GM19043 (cell line): ENCODE measurements at regions not wholly inside any gene's neighbourhood (a gene's known extent, or its start where the extent isn't known, plus 50 kb on each side); places are given as distances from the start of the nearest gene placed in this dataset.

Source experiments
- ATAC-seq: cut with Tn5 transposase; IDR thresholded peaks from one replicate; pipeline ENCODE4 v1.9.1; 2021; ENCODE audit warnings: low read depth; ENCODE audit not compliant: unreplicated experiment

DNA sequence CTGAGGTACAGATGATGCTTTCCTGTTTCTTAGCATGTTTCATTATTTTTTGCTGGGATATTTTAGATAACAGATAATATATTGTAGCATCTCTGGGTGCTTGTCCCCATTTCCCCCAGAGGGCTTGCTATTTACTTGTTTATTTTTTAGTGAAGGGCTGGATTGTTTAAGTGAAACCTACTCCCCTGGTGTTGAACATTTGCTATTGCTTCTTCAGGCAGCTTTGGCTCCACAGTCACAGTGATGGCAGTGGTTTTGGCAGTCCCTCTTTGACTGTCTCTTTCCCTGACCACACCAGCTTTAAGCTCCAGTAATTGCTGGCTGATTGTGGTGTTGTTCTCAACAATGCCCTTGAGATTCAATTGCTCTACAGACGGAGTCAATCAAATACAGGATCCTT lies 128.9 kb downstream of the KLF13 start:
- ATAC-seq, result no peak

DNA sequence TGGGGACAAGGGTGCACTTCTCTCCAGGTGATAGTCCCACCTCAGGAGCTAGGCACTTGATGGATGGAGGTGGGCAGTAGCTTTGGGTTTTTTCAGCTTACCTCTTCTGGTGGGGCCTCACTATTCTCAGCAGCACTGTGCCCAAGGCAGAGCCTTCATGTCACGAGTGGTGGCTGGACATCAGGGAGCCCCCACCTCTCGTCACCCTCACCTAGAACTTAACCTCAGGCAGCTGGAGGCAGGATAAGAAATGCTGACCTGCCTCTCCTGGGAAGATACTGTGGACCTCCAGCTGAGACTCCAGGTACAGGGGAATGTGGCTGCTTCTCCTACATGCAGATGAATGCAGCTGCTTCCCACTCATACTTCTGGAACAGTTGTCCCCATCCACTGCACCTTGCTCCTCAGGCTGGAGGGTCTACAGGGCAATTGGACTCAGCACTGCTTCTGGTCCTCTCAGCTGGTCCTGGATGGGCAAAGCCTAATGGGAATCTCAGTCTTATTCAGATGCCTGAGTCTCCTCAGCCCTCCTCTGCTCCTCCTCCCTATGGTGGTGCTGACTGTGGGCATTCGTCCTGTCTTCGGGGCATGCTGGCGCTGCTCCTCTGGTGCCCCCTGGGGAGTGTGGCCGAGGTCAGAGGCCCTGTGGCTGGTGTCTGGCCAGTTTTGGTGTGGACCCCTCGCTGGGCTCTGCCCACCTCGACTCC lies 129.9 kb downstream of the KLF13 start:
- no peak for ATAC-seq

DNA sequence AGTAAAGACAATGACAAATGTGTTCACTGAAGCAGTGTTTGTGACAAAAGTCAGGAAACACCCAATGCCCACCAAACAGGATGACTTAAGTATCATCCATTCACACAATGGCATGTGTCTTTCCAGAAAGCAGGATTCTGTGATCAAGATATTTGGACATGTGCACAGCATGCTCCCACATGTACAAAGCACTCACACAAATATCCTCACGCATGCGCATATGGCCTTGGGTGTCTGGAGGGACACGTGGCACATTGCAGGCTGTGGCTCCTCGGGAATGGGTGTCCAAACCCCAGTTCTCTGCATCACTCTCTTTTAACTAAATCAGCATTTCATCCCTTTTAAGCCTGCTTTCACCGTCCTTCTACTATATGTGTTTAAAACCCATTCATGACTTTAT lies 130.5 kb downstream of the KLF13 start:
- ATAC-seq, result no peak

DNA sequence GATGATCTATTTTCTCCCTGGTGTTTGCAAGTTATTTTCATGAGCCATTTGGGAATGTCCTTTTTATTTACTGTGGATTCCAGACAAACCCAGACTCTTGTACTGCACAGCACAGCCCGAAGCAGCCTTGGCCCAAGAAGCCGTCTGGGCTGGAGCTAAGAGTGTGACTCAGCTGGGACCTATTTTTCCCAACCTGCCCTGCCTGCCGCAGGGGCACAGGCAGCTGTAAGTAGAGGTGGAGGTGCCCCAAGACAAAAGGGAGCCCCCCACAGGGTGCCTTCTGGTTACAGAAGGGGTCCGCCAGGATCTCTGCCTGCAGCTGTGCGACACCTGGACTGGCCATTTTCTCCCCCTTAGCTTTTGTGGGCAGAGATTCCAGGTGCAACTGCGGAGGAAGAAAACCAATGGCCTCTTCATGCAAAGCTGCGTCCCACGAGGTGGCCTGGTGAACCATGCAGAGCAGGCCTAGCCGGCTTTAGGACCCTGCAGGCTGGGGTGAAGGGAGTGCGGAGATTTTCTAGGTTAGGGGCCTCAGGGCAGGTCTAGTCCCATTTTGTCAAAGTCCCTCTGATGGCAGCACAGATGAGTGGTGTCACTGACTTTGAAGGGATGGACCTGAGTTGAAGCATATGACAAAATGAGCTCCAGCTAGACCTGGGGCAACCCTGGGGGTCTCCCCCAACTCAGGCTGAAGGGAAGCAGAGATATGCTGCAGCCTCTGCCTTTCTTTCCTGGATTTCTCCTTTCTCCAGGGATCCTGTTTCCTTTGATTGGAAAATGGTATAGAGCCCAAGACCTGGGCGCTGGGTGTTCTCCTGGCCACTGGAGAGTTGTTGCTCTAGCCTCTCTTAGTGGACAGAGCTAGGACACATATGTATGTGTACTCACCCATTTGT lies 131.2 kb downstream of the KLF13 start:
- no peak for ATAC-seq

DNA sequence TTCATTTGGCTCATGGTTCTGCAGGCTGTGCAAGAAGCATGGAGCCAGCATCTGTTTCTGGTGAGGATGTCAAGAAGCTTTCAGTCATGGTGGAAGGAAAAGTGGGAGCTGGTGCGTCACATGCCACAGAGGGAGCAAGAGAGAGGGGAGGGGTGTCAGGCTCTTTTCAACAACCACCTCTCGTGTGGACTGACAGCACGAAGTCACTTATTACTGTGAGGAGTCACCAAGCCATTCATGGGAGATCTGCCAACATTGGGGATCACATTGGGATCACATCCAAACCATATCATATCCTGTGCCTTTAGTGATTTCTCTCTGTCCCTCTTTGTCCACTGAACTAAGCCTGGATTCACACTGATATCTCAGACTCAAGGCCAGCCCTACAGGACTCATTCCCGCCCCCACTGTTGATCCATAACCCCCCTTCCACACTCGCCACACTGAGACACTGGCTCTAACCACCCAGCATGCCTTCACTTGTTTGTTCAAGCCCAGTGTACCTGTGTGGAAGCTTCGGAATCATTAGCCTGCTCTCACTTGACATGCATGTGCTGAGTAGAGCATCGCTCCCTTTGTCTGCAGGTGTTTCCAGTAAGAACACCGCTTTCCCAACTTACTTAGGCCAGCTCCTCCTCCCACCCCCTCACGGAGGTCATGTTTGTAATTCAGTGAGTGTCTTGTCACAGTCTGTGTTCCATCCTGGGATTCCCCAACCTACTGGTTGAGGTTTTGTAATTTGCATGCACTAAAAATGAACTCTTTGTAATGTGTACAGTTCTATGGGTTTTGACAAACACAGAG lies 132.2 kb downstream of the KLF13 start:
- peak; percentile 93 for ATAC-seq

GRCh38 chr15:31459400-31459748 lies 132.7 kb downstream of the KLF13 start:
- ATAC-seq, result no peak

DNA sequence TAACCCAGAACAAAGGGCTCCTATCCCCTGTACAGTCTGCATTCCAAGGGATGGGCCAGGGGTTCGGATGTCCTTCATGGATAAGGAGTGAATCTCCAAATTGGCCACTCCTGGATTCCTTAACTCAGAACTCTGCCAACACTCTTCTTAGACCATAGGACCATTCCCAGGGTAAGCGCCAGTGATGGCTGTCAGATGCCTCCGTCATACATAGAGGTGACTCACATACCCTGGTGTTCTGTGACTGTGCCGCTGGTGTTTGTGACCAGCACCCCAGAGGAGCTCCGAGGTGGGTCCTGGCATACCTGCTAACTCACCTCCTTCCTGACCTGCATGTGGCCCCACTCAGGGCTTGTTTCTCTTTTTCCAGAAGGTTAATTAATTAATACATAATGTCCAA lies 134.7 kb downstream of the KLF13 start:
- ATAC-seq, result no peak

DNA sequence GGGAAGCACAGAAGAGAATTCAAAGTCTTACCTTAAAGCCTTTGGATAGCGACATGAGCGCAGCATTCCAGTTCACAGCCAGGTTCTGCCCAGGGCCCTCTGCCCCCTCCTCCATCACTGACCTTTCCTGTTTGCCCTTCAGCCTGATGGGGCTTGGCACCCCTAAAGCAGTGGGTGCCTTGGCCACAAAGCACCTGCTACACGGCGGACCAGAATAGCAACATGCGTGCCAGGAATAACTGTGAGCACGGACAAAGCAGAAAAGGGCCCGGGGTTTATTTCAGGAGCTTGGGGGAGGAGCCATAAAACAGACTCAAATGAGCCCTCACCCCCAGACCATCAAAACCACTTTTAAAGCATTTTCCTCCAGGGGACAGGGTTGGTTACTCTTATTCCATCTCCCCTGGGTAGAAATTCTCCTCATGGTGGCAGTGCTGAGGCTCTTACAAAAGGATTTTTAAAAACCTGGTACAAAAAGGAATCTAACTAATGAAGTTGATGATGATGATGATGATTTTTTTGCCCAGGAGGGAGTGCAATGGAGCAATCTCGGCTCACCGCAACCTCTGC lies 135.4 kb downstream of the KLF13 start:
- ATAC-seq, result no peak

DNA sequence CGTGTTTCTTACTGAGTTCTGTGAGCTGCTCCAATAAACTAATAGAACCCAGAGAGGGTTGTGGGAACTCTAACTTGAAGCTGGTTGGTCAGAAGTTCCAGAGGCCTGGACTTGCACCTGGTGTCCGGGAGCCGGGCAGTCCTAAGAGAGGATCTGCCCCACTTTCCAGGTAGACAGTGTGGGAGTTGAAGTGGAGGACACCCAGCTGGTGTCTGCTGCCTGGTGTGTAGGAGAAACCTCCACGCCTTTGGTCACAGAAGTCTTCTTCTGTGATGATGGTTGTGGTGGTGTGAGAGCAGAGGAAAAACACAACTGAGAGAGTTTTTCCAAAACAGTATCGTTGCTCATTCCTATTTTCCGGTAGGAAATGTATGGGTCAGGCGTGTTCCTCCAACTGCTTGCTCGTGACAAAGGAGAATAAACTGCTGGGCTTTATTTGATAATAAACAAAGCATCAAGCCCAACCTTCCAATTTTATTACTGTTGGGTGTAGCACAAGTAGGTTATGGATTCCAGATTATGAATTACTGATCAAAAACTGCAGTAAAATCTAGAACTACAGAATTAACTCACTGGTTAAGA lies 137.0 kb downstream of the KLF13 start:
- no peak for ATAC-seq

DNA sequence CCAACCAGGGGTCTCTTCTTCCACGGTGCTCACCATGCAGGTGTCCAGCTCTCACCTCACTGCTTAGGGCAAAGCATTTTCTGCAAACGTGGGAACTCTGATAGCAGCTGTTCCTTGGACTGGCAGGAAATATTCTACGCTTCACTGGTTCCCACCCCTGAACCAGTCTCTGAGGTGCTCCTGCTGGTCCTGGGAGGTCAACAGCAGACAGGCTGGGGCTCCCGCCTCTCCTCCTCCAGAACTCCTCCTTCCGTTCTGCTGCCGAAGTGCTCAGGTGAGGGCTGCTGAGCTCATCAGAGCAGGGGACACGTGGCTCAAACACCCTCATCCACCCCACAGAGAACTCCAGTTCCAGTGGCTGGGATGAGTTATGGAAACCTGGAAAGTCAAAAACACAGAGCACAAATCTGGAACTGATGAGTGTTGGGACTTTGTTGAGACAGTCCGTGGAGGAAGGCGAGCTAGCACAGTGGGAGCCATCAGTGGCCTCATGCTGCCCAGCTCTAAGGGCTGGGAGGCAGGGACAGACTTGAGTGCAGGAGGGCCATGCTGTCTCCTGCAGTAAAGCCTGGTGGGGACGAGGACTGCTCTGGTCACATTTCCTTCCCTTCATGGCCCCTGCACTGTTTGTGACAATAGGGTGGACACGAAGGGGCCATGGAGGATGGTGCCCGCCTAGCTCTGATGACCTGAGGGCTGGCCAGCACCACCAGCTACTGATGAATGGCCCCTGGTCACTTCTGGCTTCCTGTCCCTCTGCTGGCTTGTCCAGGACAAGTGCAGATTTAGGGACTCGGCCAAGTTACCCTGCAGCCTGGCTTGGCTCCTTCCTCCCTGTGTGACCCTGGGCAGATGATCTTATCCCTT lies 137.8 kb downstream of the KLF13 start:
- ATAC-seq, result no peak

- ATAC-seq, result no peak
Measured at GRCh38 chr15:31465083-31465955, 138.7 kb downstream of the KLF13 start.

DNA sequence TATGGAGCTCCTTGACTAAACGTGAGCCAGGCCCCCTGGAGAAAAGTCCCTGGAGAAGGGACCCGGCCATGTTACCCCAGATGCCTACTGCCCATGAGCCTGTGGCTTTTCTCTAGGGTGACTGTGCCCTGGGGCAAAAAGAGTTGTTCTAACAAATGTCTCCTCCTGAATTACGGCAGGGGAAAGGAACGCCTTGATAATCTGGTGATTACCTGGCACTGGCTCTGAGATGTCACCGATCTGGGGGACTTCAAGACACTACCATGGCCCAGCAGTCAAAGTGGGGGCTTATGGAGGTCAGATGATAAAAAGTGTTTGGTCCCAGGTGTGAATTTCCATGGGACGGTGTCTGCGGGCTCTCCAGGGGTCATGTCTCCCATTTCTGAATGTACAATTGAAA lies 140.7 kb downstream of the KLF13 start:
- no peak for ATAC-seq

DNA sequence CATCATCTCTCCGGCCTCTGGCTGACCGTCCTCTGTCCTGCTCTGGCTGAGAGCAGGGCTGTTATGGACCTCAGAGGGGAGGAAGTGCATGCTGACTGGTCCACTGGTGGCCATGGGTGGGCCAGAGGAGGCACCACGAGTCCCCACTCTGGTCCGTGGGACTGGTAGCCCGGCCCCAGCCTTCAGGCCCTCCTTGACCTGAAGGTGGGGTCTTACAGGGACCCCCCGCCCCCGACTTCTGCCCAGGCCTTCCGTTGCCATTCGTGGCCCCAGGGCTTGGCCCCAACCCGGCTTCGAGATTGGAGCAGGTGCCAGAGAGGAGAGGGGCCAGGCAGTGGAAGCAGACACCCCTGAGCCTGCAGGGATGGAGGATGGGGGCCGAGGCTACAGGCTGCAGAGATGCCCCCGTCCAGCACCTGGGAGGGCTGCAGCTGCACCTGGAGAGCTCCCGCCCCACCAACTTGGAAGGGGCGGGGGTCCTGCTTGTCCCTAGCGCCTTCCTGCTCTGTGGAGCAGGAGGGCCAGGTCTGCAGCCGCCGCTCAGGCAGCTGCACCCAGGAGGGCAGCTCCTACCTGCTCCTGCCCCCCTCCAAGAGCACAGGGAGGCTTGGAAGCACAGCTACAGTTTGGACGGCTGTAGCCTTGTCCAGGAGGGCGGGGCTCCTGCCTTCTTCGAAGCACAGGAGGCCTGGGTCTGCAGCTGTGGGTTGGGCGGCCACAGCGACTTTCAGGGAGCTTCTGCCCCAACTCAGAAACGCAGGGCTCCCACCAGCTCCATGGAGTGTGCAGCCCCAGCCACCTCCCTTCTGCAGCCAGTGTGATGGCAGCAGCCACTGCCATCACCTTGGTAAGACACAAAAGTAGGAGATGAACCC lies 142.5 kb downstream of the KLF13 start:
- ATAC-seq, result no peak

- ATAC-seq, result no peak
Measured at GRCh38 chr15:31469786-31470525, 143.3 kb downstream of the KLF13 start.

DNA sequence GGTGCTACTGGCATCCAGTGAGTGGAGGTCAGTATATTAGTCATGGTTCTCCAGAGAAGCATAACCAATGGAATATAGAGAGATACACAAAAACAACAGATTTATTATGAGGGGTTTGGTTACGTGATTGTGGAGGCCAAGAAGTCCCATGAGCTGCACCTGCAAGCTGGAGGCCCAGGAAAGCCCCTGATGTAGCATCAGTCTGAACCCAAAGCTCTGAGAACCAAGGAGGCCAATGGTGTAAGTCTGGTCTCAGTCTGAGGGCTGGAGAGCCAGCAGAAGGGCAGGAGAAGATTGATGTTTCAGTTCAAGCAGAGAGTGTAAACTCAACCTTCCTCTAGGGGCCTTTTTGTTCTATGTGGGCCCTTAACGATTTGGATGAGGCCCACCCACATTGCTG lies 144.1 kb downstream of the KLF13 start:
- no peak for ATAC-seq

- ATAC-seq, result no peak
Measured at GRCh38 chr15:31471731-31472430, 145.2 kb downstream of the KLF13 start.
